ENCODE measurements at regions not wholly inside any gene's neighbourhood (a gene's known extent, or its start where the extent isn't known, plus 50 kb on each side); places are given as distances from the start of the nearest gene placed in this dataset.

- no peak for TF ChIP-seq CTCF (conservative IDR thresholded peaks at IDR 0.05; ENCODE audit: low read depth, low read length)
- no peak overlapping the region for H3K4me3 ChIP-seq (ENCODE audit: low read length)
- no peak for DNase-seq (ENCODE audit: low read depth)
Observed at GRCh38 chr3:117135207-117135606, 425.6 kb downstream of the TUSC7 start.

- TF ChIP-seq CTCF (conservative IDR thresholded peaks at IDR 0.05; ENCODE audit: low read depth, low read length): no peak
- no peak overlapping the region for H3K4me3 ChIP-seq (ENCODE audit: low read length)
- DNase-seq (ENCODE audit: low read depth): no peak
Observed at GRCh38 chr3:117136003-117136402, 426.4 kb downstream of the TUSC7 start.

GRCh38 chr3:117137065-117137464 lies 427.5 kb downstream of the TUSC7 start:
- TF ChIP-seq CTCF (conservative IDR thresholded peaks at IDR 0.05; ENCODE audit: low read depth, low read length): no peak
- no peak overlapping the region for H3K4me3 ChIP-seq (ENCODE audit: low read length)

GRCh38 chr3:117139681-117140080 lies 430.1 kb downstream of the TUSC7 start:
- no peak for DNase-seq (ENCODE audit: low read depth)
- no peak for TF ChIP-seq CTCF (conservative IDR thresholded peaks at IDR 0.05; ENCODE audit: low read depth, low read length)

More at GRCh38 chr3:117137065-117137464, 427.5 kb downstream of the TUSC7 start:
- DNase-seq (ENCODE audit: low read depth): no peak

GRCh38 chr3:117141812-117142211 lies 432.2 kb downstream of the TUSC7 start:
- DNase-seq (ENCODE audit: low read depth): no peak
- no peak overlapping the region for H3K4me3 ChIP-seq (ENCODE audit: low read length)
- no peak for TF ChIP-seq CTCF (conservative IDR thresholded peaks at IDR 0.05; ENCODE audit: low read depth, low read length)

More at GRCh38 chr3:117139681-117140080, 430.1 kb downstream of the TUSC7 start:
- H3K4me3 ChIP-seq (ENCODE audit: low read length): no peak overlapping the region

- DNase-seq (ENCODE audit: low read depth): peak; percentile 2
- H3K4me3 ChIP-seq (ENCODE audit: low read length): no peak overlapping the region
- no peak for TF ChIP-seq CTCF (conservative IDR thresholded peaks at IDR 0.05; ENCODE audit: low read depth, low read length)
Observed at GRCh38 chr3:117144853-117145252, 435.3 kb downstream of the TUSC7 start.

GRCh38 chr3:117145677-117146076 lies 436.1 kb downstream of the TUSC7 start:
- no peak for DNase-seq (ENCODE audit: low read depth)
- H3K4me3 ChIP-seq (ENCODE audit: low read length): no peak overlapping the region
- TF ChIP-seq CTCF (conservative IDR thresholded peaks at IDR 0.05; ENCODE audit: low read depth, low read length): no peak
